Activated CD8-positive, alpha-beta memory T cell treated with anti-CD3 and anti-CD28 coated beads, Interleukin-2, amount 10 ng/mL, durations not matched to agents 7 days and 5 days (primary cell): ENCODE measurements at regions not wholly inside any gene's neighbourhood (a gene's known extent, or its start where the extent isn't known, plus 50 kb on each side); places are given as distances from the start of the nearest gene placed in this dataset.

ENCODE experiments used
- ATAC-seq: fragments of 150-1000 bp; cut with Tn5 transposase; one replicate; pipeline ENCODE4 v1.10.0; 2021; ENCODE audit warnings: moderate library complexity
- CTCF ChIA-PET: fragments of 350-600 bp; sonication (Branson Sonifier 250); formaldehyde crosslinking; loops from one replicate; lab custom pipeline; 2021; ENCODE audit warnings: antibody characterized with exemption; lab: Charles Lee
- DNase-seq: peaks from one replicate; pipeline ENCODE4 v3.0.0-alpha.2; 2020
- H3K27ac Mint-ChIP-seq: one replicate; pipeline ENCODE4 v1.8.0; 2021; ENCODE audit warnings: mild to moderate bottlenecking, mixed read lengths
- H3K27me3 Mint-ChIP-seq: one replicate; pipeline ENCODE4 v1.8.0; 2021; ENCODE audit warnings: mixed read lengths
- H3K36me3 Mint-ChIP-seq: one replicate; pipeline ENCODE4 v1.8.0; 2021; ENCODE audit warnings: mild to moderate bottlenecking, mixed read lengths
- H3K4me1 Mint-ChIP-seq: one replicate; pipeline ENCODE4 v1.8.0; 2021; ENCODE audit warnings: mixed read lengths
- H3K4me3 Mint-ChIP-seq: one replicate; pipeline ENCODE4 v1.8.0; 2021; ENCODE audit warnings: mild to moderate bottlenecking, moderate library complexity, mixed read lengths
- H3K9me3 Mint-ChIP-seq: one replicate; pipeline ENCODE4 v1.8.0; 2022; ENCODE audit warnings: low read depth, mixed read lengths

DNA sequence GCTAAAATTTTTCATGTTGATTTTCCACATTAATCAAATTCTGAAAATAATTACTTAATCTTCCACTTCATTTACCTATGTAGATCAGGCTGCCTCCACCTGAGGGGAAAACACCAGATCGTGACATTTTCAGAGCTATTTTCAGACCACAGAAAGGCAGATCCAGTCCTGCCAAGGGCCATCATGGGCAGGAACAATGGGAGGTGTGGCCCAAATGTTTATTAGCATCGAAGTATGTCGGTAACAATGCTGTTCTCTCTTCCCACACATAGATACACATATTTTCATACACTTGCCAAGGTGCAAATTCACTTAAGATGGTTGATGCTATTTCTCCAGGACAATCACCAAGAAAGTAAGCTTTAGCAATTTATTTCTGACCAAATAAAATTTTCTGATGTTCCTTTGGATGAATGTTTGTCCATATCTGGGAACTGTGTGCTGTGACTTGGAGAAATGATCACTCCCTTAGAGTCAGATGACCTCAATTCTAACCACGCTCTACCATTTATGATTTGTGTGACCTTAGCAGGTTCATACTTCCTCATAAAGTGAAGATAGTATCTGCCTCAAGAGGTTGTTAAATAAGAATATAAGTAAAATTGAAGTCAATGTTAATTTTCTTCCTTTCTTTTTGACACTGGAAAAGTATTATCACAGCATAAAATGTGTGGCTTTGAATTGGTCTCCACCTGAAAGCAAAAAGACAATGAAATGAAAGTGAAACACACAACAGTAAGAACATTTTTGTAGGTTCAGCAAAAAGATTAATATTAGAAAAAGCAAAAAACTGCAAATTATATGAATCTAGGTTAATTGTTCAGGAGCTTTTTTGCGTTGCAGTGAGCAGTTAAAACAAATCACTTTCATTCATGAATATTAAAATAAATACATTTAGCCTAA, 310.4 kb upstream of the PHF14 start:
- H3K27me3 Mint-ChIP-seq = peaks cover 3% of the 10 kb centered on the region
- CTCF ChIA-PET = no interaction called here
- ATAC-seq (no peak), DNase-seq (no peak)
- no peaks in the 10 kb centered on the region for H3K4me1 Mint-ChIP-seq
- H3K9me3 Mint-ChIP-seq = no peaks in the 10 kb centered on the region
- no peak overlapping the region for H3K4me3 Mint-ChIP-seq
- H3K27ac Mint-ChIP-seq = no peak overlapping the region
- no peaks in the 10 kb centered on the region for H3K36me3 Mint-ChIP-seq

DNA sequence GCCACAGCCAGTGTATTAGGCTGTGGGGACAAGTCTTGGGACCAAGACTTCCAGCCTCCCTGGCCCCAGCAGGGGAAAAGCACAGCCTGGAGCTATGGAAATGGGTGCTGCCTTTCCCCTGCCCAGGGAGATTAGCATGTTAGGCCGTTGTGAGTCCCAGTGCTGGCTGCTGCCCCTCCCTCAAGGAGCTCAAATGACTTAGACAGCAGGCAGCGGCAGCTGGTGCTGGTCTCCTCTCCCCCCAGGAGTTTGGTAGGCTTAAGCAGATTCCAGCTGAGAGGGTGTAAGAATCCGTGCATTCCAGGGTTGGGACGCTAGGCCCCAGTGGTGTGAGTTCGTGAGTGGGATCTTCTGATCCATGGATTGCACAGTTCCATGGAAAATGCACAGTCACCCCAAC, 301.5 kb upstream of the PHF14 start:
- Mint-ChIP-seq H3K9me3 (peaks cover 2% of the 10 kb centered on the region), H3K27me3 (no peaks in the 10 kb centered on the region), H3K36me3 (no peaks in the 10 kb centered on the region), H3K4me3 (no peak overlapping the region), H3K27ac (no peak overlapping the region), H3K4me1 (no peaks in the 10 kb centered on the region)
- DNase-seq (no peak), ATAC-seq (no peak)
- CTCF ChIA-PET = no interaction called here

- Mint-ChIP-seq H3K4me3 (no peak overlapping the region), H3K36me3 (no peaks in the 10 kb centered on the region), H3K27me3 (no peaks in the 10 kb centered on the region), H3K9me3 (no peaks in the 10 kb centered on the region), H3K27ac (no peak overlapping the region), H3K4me1 (no peaks in the 10 kb centered on the region)
- CTCF ChIA-PET = no interaction called here
- DNase-seq (no peak), ATAC-seq (no peak)
Observed at GRCh38 chr7:10677211-10677610, 296.5 kb upstream of the PHF14 start.

GRCh38 chr7:10677668-10678232, 295.9 kb upstream of the PHF14 start:
- ATAC-seq (no peak), DNase-seq (no peak)
- CTCF ChIA-PET = no interaction called here
- H3K27ac Mint-ChIP-seq = no peak overlapping the region
- no peaks in the 10 kb centered on the region for H3K27me3 Mint-ChIP-seq
- no peak overlapping the region for H3K4me3 Mint-ChIP-seq
- no peaks in the 10 kb centered on the region for H3K9me3 Mint-ChIP-seq
- H3K4me1 Mint-ChIP-seq = no peaks in the 10 kb centered on the region
- H3K36me3 Mint-ChIP-seq = no peaks in the 10 kb centered on the region

DNA sequence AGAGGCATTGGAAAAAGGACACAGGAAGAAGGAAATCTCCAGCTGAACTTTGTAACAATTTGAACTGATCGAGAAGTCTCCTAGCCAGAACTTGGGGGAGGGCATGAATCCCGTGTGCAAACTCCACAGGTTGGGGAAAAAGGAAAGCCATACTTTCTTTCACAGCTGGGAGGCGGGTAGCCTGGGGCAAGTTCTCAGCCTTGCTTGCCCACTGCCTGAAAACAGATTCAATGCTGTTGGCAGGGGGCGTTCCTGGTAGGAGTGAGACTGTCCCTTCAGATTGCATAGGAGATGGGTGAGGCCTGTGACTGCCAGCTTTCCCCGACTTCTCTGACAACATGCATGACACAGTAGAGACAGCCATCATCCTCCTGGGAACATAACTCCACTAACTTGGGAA, 289.1 kb upstream of the PHF14 start:
- no peaks in the 10 kb centered on the region for H3K9me3 Mint-ChIP-seq
- no peaks in the 10 kb centered on the region for H3K36me3 Mint-ChIP-seq
- no peaks in the 10 kb centered on the region for H3K4me1 Mint-ChIP-seq
- DNase-seq (no peak), ATAC-seq (no peak)
- CTCF ChIA-PET = no interaction called here
- H3K27me3 Mint-ChIP-seq = peaks cover 3% of the 10 kb centered on the region
- H3K4me3 Mint-ChIP-seq = no peak overlapping the region
- no peak overlapping the region for H3K27ac Mint-ChIP-seq

DNA sequence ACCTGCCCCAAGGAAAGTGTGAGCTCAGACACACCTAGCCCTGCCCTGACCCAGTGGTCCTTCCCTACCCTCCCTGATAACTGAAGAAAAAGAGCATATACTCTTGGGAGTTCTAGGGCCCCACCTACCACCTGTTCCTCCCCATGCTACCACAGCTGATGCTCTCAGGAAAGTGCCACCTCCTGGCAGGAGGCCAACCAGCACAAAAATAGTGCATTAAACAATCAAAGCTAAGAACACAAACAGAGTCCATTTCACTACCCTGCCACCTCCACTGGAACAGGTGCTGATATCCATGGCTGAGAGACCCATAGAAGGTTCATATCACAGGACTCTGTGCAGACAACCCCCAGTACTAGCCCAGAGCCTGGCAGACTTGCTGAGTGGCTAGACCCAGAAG, 288.6 kb upstream of the PHF14 start:
- Mint-ChIP-seq H3K9me3 (no peaks in the 10 kb centered on the region), H3K27me3 (peaks cover 3% of the 10 kb centered on the region), H3K27ac (no peak overlapping the region), H3K4me1 (no peaks in the 10 kb centered on the region), H3K4me3 (no peak overlapping the region), H3K36me3 (no peaks in the 10 kb centered on the region)
- DNase-seq = no peak
- ATAC-seq = no peak
- CTCF ChIA-PET = no interaction called here

GRCh38 chr7:10688544-10688943, 285.1 kb upstream of the PHF14 start:
- no peak for DNase-seq
- H3K4me3 Mint-ChIP-seq = no peak overlapping the region
- no peaks in the 10 kb centered on the region for H3K36me3 Mint-ChIP-seq
- peaks cover 3% of the 10 kb centered on the region for H3K27me3 Mint-ChIP-seq
- H3K9me3 Mint-ChIP-seq = no peaks in the 10 kb centered on the region
- CTCF ChIA-PET = no interaction called here
- H3K4me1 Mint-ChIP-seq = no peaks in the 10 kb centered on the region
- no peak overlapping the region for H3K27ac Mint-ChIP-seq
- ATAC-seq = no peak

DNA sequence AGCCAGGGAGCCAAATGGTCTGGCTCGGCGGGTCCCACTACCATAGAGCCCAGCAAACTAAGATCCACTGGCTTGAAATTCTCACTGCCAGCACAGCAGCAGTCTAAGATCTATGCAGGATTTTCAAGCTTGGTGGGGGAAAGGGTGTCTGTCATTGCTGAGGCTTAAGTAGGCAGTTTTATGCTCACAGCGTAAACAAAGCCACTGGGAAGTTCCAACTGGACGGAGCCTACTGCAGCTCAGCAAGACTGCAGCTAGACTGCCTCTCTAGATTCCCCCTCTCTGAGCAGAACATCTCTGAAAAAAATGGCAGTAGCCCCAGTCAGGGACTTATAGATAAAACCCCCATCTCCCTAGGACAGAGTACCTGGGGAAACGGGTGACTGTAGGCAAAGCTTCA, 277.6 kb upstream of the PHF14 start:
- no peak overlapping the region for H3K4me3 Mint-ChIP-seq
- H3K36me3 Mint-ChIP-seq = no peaks in the 10 kb centered on the region
- CTCF ChIA-PET = no interaction called here
- H3K27me3 Mint-ChIP-seq = no peaks in the 10 kb centered on the region
- no peak for DNase-seq
- no peaks in the 10 kb centered on the region for H3K4me1 Mint-ChIP-seq
- H3K27ac Mint-ChIP-seq = no peak overlapping the region
- no peak for ATAC-seq
- no peaks in the 10 kb centered on the region for H3K9me3 Mint-ChIP-seq

- no peaks in the 10 kb centered on the region for H3K36me3 Mint-ChIP-seq
- DNase-seq (no peak), ATAC-seq (no peak)
- no peaks in the 10 kb centered on the region for H3K4me1 Mint-ChIP-seq
- H3K27ac Mint-ChIP-seq = no peak overlapping the region
- H3K4me3 Mint-ChIP-seq = no peak overlapping the region
- no peaks in the 10 kb centered on the region for H3K27me3 Mint-ChIP-seq
- CTCF ChIA-PET = no interaction called here
- no peaks in the 10 kb centered on the region for H3K9me3 Mint-ChIP-seq
Observed at GRCh38 chr7:10703059-10703458, 270.6 kb upstream of the PHF14 start.

GRCh38 chr7:10703981-10704380, 269.7 kb upstream of the PHF14 start:
- no peaks in the 10 kb centered on the region for H3K36me3 Mint-ChIP-seq
- no peaks in the 10 kb centered on the region for H3K27me3 Mint-ChIP-seq
- ATAC-seq = no peak
- CTCF ChIA-PET = no interaction called here
- no peak for DNase-seq
- no peaks in the 10 kb centered on the region for H3K4me1 Mint-ChIP-seq
- H3K9me3 Mint-ChIP-seq = no peaks in the 10 kb centered on the region
- H3K4me3 Mint-ChIP-seq = no peak overlapping the region
- no peak overlapping the region for H3K27ac Mint-ChIP-seq

- DNase-seq (no peak), ATAC-seq (no peak)
- Mint-ChIP-seq H3K27ac (no peak overlapping the region), H3K9me3 (no peaks in the 10 kb centered on the region), H3K4me1 (no peaks in the 10 kb centered on the region), H3K27me3 (no peaks in the 10 kb centered on the region), H3K4me3 (no peak overlapping the region), H3K36me3 (no peaks in the 10 kb centered on the region)
- CTCF ChIA-PET = no interaction called here
Observed at GRCh38 chr7:10704653-10705052, 269.0 kb upstream of the PHF14 start.

DNA sequence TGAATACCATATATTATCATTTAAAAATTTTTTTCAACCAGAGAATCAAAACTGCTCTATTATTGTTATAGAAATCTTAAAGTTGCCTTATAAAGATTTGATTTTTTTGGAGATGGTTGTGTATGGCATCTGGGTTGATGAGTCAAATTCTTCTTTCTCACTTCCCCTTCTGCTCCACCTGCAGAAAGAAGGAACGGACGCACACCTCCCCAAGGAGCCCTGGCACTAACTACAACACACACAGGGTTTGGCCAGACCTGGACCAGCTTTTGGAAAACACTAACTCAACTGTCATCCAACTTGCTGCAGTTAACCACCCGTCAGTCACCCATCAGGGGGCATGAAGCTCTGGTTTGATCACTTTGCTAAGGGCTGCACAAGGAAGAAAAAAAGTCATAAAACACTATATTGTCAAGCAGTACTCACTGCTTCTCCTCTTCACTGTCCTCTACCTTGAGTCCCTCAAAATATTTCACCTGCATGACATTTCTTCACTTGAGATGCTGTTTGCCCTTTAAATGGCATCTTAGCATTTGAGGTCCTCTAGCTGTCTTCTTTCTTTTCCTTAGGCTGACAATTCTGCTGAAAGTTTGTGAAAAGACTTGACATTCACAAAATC, 266.7 kb upstream of the PHF14 start:
- Mint-ChIP-seq H3K27ac (no peak overlapping the region), H3K4me1 (no peaks in the 10 kb centered on the region), H3K27me3 (no peaks in the 10 kb centered on the region), H3K9me3 (no peaks in the 10 kb centered on the region), H3K36me3 (no peaks in the 10 kb centered on the region), H3K4me3 (no peak overlapping the region)
- DNase-seq = no peak
- CTCF ChIA-PET = interaction anchor here (1.3 kb wide), 1 partner anchor 505 kb away, joined by 4 read pairs; no protein-coding TSS in a partner anchor
- no peak for ATAC-seq

- DNase-seq = no peak
- Mint-ChIP-seq H3K9me3 (no peaks in the 10 kb centered on the region), H3K4me1 (no peaks in the 10 kb centered on the region), H3K4me3 (no peak overlapping the region), H3K27ac (no peak overlapping the region), H3K36me3 (no peaks in the 10 kb centered on the region), H3K27me3 (no peaks in the 10 kb centered on the region)
- ATAC-seq = no peak
- CTCF ChIA-PET = interaction anchor here (1.3 kb wide), 1 partner anchor 504 kb away, joined by 4 read pairs; no protein-coding TSS in a partner anchor
Observed at GRCh38 chr7:10707519-10707918, 266.2 kb upstream of the PHF14 start.

DNA sequence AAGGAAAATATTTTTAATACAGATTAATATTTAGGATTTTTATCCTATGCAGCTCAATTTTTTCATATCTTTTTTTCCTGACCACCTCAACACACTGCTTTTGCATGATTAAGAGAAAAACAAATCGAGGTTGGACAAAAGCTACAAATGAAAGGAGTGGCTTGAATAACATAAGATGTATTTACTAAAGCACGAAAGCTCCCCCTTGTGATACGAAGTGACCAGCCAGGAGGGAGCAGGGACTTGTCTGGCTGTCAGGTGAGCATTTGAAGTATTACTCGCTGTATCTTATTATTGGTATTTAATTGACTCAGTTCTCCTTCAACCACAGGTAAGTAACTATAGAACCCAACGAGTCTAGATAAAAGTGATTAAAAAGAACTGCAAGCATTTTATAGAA, 265.2 kb upstream of the PHF14 start:
- CTCF ChIA-PET = no interaction called here
- no peak for DNase-seq
- no peak for ATAC-seq
- Mint-ChIP-seq H3K4me1 (no peaks in the 10 kb centered on the region), H3K4me3 (no peak overlapping the region), H3K36me3 (no peaks in the 10 kb centered on the region), H3K27me3 (no peaks in the 10 kb centered on the region), H3K9me3 (no peaks in the 10 kb centered on the region), H3K27ac (no peak overlapping the region)
